ENCODE measurements at regions not wholly inside any gene's neighbourhood (a gene's known extent, or its start where the extent isn't known, plus 50 kb on each side); places are given as distances from the start of the nearest gene placed in this dataset.

DNA sequence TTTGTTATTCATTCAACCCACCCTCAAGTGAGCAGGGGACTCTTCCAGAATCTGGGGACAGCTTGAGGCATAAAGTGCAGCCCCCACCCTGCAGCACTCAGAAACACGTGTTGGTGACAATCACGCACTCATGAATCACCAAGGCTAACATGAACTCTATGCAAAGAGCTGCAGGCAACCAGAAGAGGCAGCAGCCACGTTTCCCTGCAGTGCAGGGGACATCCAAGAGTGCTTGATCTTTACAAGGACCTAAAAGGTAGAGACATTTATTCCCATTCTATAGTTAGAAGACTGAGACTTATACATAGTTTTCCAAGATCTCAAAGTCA is 135.2 kb upstream of the GDF10 start:
- H4K20me1 ChIP-seq (ENCODE audit: control insufficient read depth, extremely low read depth, insufficient read depth, low read length): no peaks in the 10 kb centered on the region
- TF ChIP-seq EZH2 (IDR thresholded peaks at IDR 0.05; ENCODE audit: low read length): no peak
- TF ChIP-seq CTCF (optimal IDR thresholded peaks at IDR 0.05 in 1 of 3, IDR thresholded peaks at IDR 0.05 in 1 of 3, conservative IDR thresholded peaks at IDR 0.05 in 1 of 3; ENCODE audit: extremely low read depth in 1 of 3, insufficient read depth in 2 of 3, low read length in 3 of 3): no peak
- no peak overlapping the region for H3K27ac ChIP-seq (ENCODE audit: control insufficient read depth, insufficient read depth, low read length)
- DNase-seq (ENCODE audit: low read depth, low spot score) (no peak), FAIRE-seq (no peak)
- peaks cover 31% of the 10 kb centered on the region for H3K4me1 ChIP-seq (ENCODE audit: control insufficient read depth, extremely low read depth, insufficient read depth, low read length)
- H3K4me3 ChIP-seq (ENCODE audit: control insufficient read depth in 2 of 3, extremely low read depth in 1 of 3, insufficient read depth in 2 of 3, low read depth in 1 of 3, low read length in 3 of 3): no peak overlapping the region
- no peaks in the 10 kb centered on the region for H3K36me3 ChIP-seq (ENCODE audit: control insufficient read depth in 2 of 2, extremely low read depth in 1 of 2, insufficient read depth in 2 of 2, low read length in 2 of 2)
- dilution Hi-C loops (cut with MboI; ENCODE audit: extremely low pct_ligation_motif_present, low sequenced_read_pairs): no loop called here
- no peaks in the 10 kb centered on the region for H3K79me2 ChIP-seq (ENCODE audit: control insufficient read depth, insufficient read depth, low read length)
- no peak overlapping the region for H2AFZ ChIP-seq (ENCODE audit: control insufficient read depth, low read length)
- H3K4me2 ChIP-seq (ENCODE audit: control insufficient read depth, extremely low read depth, insufficient read depth, low read depth, low read length): peak overlapping the region; percentile 80
- no peaks in the 10 kb centered on the region for H3K27me3 ChIP-seq (ENCODE audit: control insufficient read depth, extremely low read depth, insufficient read depth, low read length)
- no peaks in the 10 kb centered on the region for H3K9me1 ChIP-seq (ENCODE audit: control insufficient read depth, extremely low read depth, insufficient read depth, low read length)
- H3K9me3 ChIP-seq (ENCODE audit: control insufficient read depth, low read depth, low read length): no peaks in the 10 kb centered on the region
- no peak overlapping the region for H3K9ac ChIP-seq (ENCODE audit: control insufficient read depth, extremely low read depth, insufficient read depth, low read length)

DNA sequence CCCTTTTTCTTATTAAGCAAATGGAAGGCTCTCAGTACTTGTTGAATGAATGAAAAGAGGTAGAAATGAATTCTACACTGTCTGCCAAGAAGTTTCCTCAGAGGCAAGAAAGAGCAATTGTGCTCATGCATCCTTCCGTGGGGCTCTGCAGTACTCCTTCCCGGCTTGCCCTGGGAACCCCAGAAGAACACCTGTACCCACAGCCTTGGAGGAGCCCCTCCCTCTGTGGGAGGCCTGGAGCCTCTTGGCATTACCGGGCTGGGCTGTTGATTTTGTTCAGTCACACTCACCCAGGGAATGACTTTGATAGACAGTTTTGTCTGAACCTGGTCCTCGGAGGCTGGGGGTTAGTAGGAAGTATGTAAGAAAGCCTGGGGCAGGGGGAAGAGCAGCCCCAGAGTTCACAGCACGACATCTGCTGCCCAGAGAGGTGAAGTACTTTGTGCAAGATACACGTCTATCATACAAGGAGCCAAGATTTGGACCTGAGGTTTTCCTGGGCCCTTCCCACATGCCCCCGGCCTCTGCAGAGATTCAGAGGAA is 134.8 kb upstream of the GDF10 start:
- Histone ChIP-seq H3K27ac (ENCODE audit: control insufficient read depth, insufficient read depth, low read length) (peak overlapping the region; percentile 22), H2AFZ (ENCODE audit: control insufficient read depth, low read length) (peak overlapping the region; percentile 83), H3K4me2 (ENCODE audit: control insufficient read depth, extremely low read depth, insufficient read depth, low read depth, low read length) (peak overlapping the region; percentile 80), H3K79me2 (ENCODE audit: control insufficient read depth, insufficient read depth, low read length) (no peaks in the 10 kb centered on the region), H3K9me1 (ENCODE audit: control insufficient read depth, extremely low read depth, insufficient read depth, low read length) (no peaks in the 10 kb centered on the region), H4K20me1 (ENCODE audit: control insufficient read depth, extremely low read depth, insufficient read depth, low read length) (no peaks in the 10 kb centered on the region), H3K4me1 (ENCODE audit: control insufficient read depth, extremely low read depth, insufficient read depth, low read length) (peaks cover 31% of the 10 kb centered on the region), H3K36me3 (ENCODE audit: control insufficient read depth in 2 of 2, extremely low read depth in 1 of 2, insufficient read depth in 2 of 2, low read length in 2 of 2) (no peaks in the 10 kb centered on the region), H3K9me3 (ENCODE audit: control insufficient read depth, low read depth, low read length) (no peaks in the 10 kb centered on the region), H3K4me3 (ENCODE audit: control insufficient read depth in 2 of 3, extremely low read depth in 1 of 3, insufficient read depth in 2 of 3, low read depth in 1 of 3, low read length in 3 of 3) (peak overlapping the region in 1 of 3 experiments; percentile 48), H3K27me3 (ENCODE audit: control insufficient read depth, extremely low read depth, insufficient read depth, low read length) (no peaks in the 10 kb centered on the region), H3K9ac (ENCODE audit: control insufficient read depth, extremely low read depth, insufficient read depth, low read length) (peak overlapping the region; percentile 60)
- FAIRE-seq (no peak), DNase-seq (ENCODE audit: low read depth, low spot score) (no peak)
- dilution Hi-C loops (cut with MboI; ENCODE audit: extremely low pct_ligation_motif_present, low sequenced_read_pairs): no loop called here
- no peak for TF ChIP-seq EZH2 (IDR thresholded peaks at IDR 0.05; ENCODE audit: low read length)
- TF ChIP-seq CTCF (optimal IDR thresholded peaks at IDR 0.05 in 1 of 3, IDR thresholded peaks at IDR 0.05 in 1 of 3, conservative IDR thresholded peaks at IDR 0.05 in 1 of 3; ENCODE audit: extremely low read depth in 1 of 3, insufficient read depth in 2 of 3, low read length in 3 of 3): peak; percentile 4 to 49 (median 11)
